ENCODE measurements at regions not wholly inside any gene's neighbourhood (a gene's known extent, or its start where the extent isn't known, plus 50 kb on each side); places are given as distances from the start of the nearest gene placed in this dataset.

DNA sequence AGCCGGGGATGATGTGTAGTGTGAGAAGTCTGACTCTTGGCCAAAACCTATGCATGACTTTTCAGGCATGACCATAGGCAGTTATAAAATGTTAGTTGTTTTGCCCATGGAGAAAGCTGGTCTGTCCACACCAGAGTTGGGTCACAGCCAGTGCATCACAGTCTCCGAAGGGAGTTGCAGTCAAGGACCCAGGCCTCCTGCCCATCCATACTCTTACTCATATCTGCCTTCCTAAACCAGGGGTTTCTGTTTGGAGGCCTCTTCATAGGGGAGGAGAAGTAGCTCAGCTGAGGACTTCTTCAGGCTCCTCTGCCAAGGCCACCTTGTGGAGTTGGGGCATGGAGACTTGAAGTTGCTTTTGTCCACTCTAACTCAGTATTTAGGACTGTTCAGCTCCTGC is 1008.3 kb downstream of the PCDH18 start:
- H3K27me3 ChIP-seq (ENCODE audit: low read length): no peaks in the 10 kb centered on the region
- no peaks in the 10 kb centered on the region for H3K79me2 ChIP-seq (ENCODE audit: low read length)
- H3K9me2 ChIP-seq (replicated peaks; ENCODE audit: low read length): no peaks in the 10 kb centered on the region
- ChIA-PET POLR2A (ENCODE audit: unreplicated experiment) (no interaction called here), CTCF (no interaction called here)
- H3K4me1 ChIP-seq (ENCODE audit: insufficient read depth, low read length): no peaks in the 10 kb centered on the region
- DNase-seq: no peak
- no peak overlapping the region for H2AFZ ChIP-seq (ENCODE audit: low read length)
- H3K36me3 ChIP-seq (ENCODE audit: low read depth, low read length): no peaks in the 10 kb centered on the region
- no peak overlapping the region for H3K4me3 ChIP-seq (ENCODE audit: low read length)
- TF ChIP-seq EZH2phosphoT487 (IDR thresholded peaks at IDR 0.05; ENCODE audit: borderline replicate concordance, low read length) (no peak), EZH2 (IDR thresholded peaks at IDR 0.05; ENCODE audit: low read length, unreplicated experiment) (no peak)
- TF ChIP-seq, protein P1, sequence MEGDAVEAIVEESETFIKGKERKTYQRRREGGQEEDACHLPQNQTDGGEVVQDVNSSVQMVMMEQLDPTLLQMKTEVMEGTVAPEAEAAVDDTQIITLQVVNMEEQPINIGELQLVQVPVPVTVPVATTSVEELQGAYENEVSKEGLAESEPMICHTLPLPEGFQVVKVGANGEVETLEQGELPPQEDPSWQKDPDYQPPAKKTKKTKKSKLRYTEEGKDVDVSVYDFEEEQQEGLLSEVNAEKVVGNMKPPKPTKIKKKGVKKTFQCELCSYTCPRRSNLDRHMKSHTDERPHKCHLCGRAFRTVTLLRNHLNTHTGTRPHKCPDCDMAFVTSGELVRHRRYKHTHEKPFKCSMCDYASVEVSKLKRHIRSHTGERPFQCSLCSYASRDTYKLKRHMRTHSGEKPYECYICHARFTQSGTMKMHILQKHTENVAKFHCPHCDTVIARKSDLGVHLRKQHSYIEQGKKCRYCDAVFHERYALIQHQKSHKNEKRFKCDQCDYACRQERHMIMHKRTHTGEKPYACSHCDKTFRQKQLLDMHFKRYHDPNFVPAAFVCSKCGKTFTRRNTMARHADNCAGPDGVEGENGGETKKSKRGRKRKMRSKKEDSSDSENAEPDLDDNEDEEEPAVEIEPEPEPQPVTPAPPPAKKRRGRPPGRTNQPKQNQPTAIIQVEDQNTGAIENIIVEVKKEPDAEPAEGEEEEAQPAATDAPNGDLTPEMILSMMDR (conservative IDR thresholded peaks at IDR 0.05; ENCODE audit: low read depth, low read length): no peak
- H3K27ac ChIP-seq (ENCODE audit: low read length): no peak overlapping the region
- H4K20me1 ChIP-seq (ENCODE audit: low read length): no peaks in the 10 kb centered on the region
- no peak overlapping the region for H3K9ac ChIP-seq (ENCODE audit: low read length)
- intact Hi-C loops (cut with micrococcal nuclease): no loop called here
- no TSS peak for BruUV-seq (replicated peaks)
- H3K9me3 ChIP-seq (ENCODE audit: low read length): no peaks in the 10 kb centered on the region
- no peak overlapping the region for H3K4me2 ChIP-seq (ENCODE audit: low read length)
- no peak for ATAC-seq
- H3F3A ChIP-seq (ENCODE audit: low read length, unreplicated experiment): no peaks in the 10 kb centered on the region

DNA sequence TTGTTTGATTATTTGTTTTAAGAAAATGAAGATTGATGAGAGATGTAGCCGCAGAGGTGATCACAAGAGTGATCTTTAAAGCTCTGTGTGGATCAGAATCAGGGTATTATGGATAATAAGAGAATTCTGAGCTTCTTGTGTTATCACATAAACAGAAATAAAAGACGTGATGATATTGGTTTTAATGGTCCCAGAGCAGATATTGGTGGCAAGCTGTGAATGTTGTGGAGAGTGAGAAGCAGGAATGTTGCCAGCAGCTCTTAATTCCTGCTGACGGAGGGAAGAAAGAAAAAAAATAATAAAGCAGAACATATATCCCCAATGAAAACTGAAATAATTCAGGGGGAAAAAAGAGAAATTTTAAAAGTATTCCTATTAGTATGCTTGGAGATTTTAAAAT is 1015.9 kb downstream of the PCDH18 start:
- H4K20me1 ChIP-seq (ENCODE audit: low read length): no peaks in the 10 kb centered on the region
- H3K79me2 ChIP-seq (ENCODE audit: low read length): no peaks in the 10 kb centered on the region
- H3K9me3 ChIP-seq (ENCODE audit: low read length): no peaks in the 10 kb centered on the region
- ATAC-seq (no peak), DNase-seq (no peak)
- intact Hi-C loops (cut with micrococcal nuclease): no loop called here
- BruUV-seq (replicated peaks): no TSS peak
- H2AFZ ChIP-seq (ENCODE audit: low read length): no peak overlapping the region
- TF ChIP-seq, protein P1 (conservative IDR thresholded peaks at IDR 0.05; ENCODE audit: low read depth, low read length): no peak
- TF ChIP-seq EZH2 (IDR thresholded peaks at IDR 0.05; ENCODE audit: low read length, unreplicated experiment) (no peak), EZH2phosphoT487 (IDR thresholded peaks at IDR 0.05; ENCODE audit: borderline replicate concordance, low read length) (no peak)
- no peak overlapping the region for H3K4me3 ChIP-seq (ENCODE audit: low read length)
- no peak overlapping the region for H3K27ac ChIP-seq (ENCODE audit: low read length)
- no peaks in the 10 kb centered on the region for H3K27me3 ChIP-seq (ENCODE audit: low read length)
- CTCF ChIA-PET: no interaction called here
- H3K9me2 ChIP-seq (replicated peaks; ENCODE audit: low read length): no peaks in the 10 kb centered on the region
- POLR2A ChIA-PET (ENCODE audit: unreplicated experiment): no interaction called here
- H3K4me1 ChIP-seq (ENCODE audit: insufficient read depth, low read length): no peaks in the 10 kb centered on the region
- no peaks in the 10 kb centered on the region for H3K36me3 ChIP-seq (ENCODE audit: low read depth, low read length)
- no peak overlapping the region for H3K4me2 ChIP-seq (ENCODE audit: low read length)
- no peaks in the 10 kb centered on the region for H3F3A ChIP-seq (ENCODE audit: low read length, unreplicated experiment)
- H3K9ac ChIP-seq (ENCODE audit: low read length): no peak overlapping the region

DNA sequence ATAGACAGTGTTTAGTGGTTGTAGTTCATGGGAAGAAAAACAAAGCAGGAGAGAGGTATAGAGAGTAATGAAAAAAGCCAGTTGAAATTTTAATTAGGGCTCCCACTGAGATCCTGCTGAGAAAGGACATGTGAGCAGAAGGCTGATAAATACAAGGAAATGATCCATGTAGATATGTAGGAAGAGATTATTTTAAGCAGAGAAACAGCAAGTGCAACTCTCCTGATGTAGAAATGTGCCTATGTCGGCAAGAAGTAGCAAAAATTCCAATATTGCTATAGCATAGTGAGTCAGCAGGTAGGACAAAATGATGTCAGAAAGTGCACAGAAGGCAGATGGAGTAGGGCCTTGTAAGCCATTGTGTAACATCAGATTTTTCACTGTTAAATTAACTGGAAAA is 1027.3 kb downstream of the PCDH18 start:
- Histone ChIP-seq H3K4me2 (ENCODE audit: low read length) (no peak overlapping the region), H3K79me2 (ENCODE audit: low read length) (no peaks in the 10 kb centered on the region), H3K9ac (ENCODE audit: low read length) (no peak overlapping the region), H4K20me1 (ENCODE audit: low read length) (no peaks in the 10 kb centered on the region), H3K9me2 (replicated peaks; ENCODE audit: low read length) (no peaks in the 10 kb centered on the region), H3K4me1 (ENCODE audit: insufficient read depth, low read length) (no peaks in the 10 kb centered on the region), H3K27me3 (ENCODE audit: low read length) (no peaks in the 10 kb centered on the region), H3K36me3 (ENCODE audit: low read depth, low read length) (no peaks in the 10 kb centered on the region), H3K4me3 (ENCODE audit: low read length) (no peak overlapping the region), H2AFZ (ENCODE audit: low read length) (no peak overlapping the region), H3K27ac (ENCODE audit: low read length) (no peak overlapping the region), H3F3A (ENCODE audit: low read length, unreplicated experiment) (no peaks in the 10 kb centered on the region), H3K9me3 (ENCODE audit: low read length) (no peaks in the 10 kb centered on the region)
- ChIA-PET POLR2A (ENCODE audit: unreplicated experiment) (no interaction called here), CTCF (no interaction called here)
- intact Hi-C loops (cut with micrococcal nuclease): no loop called here
- ATAC-seq (no peak), DNase-seq (no peak)
- TF ChIP-seq EZH2 (IDR thresholded peaks at IDR 0.05; ENCODE audit: low read length, unreplicated experiment) (no peak), EZH2phosphoT487 (IDR thresholded peaks at IDR 0.05; ENCODE audit: borderline replicate concordance, low read length) (no peak)
- TF ChIP-seq, protein P1 (conservative IDR thresholded peaks at IDR 0.05; ENCODE audit: low read depth, low read length): no peak
- BruUV-seq (replicated peaks): no TSS peak
